ENCODE measurements at regions not wholly inside any gene's neighbourhood (a gene's known extent, or its start where the extent isn't known, plus 50 kb on each side); places are given as distances from the start of the nearest gene placed in this dataset.

DNA sequence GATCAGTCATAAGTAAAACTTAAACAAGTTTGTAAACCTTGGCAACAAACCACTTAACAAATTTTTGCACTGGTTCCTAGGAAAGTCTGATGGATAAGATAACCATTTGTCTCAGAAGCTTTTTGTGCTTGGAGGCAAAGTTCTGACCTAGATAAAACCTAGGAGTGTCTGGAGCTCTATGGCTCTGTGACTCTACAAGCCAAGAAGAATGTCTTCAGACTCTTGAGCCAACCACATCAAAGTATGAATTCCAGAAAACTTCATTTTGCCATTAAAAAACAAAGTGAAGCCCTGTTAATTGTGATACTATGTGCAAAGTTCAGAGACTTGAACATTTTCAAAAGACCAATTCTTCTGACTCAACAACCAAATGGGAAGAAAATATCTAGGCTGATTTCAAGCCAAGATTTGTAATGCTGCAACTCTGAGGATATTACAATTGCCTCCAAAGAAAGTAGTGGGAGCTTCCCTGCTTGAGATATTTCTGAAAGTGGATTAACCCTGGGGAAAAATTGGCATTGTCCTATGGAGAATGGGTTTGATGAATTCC is 158.1 kb upstream of the FOXQ1 start:
- ATAC-seq (no peak), DNase-seq (ENCODE audit: low read depth, low spot score) (no peak)
- Histone ChIP-seq H3K79me2 (ENCODE audit: insufficient read depth, low read length) (no peaks in the 10 kb centered on the region), H3K27ac (ENCODE audit: low read depth, low read length) (no peak overlapping the region), H3K9ac (ENCODE audit: low read length) (no peak overlapping the region), H3K4me1 (ENCODE audit: control insufficient read depth in 1 of 2, insufficient read depth in 2 of 2, low read length in 2 of 2) (no peaks in the 10 kb centered on the region), H3K9me2 (ENCODE audit: insufficient read depth) (no peaks in the 10 kb centered on the region), H3K9me3 (ENCODE audit: control insufficient read depth in 1 of 2, insufficient read depth in 1 of 2, low read depth in 1 of 2, low read length in 2 of 2) (no peaks in the 10 kb centered on the region), H3K4me3 (replicated peaks in 1 of 2; ENCODE audit: low read depth in 1 of 2, low read length in 2 of 2) (no peak overlapping the region), H3K4me2 (ENCODE audit: low read length) (no peak overlapping the region), H3K36me3 (ENCODE audit: control insufficient read depth in 1 of 2, insufficient read depth in 2 of 2, low read length in 2 of 2) (no peaks in the 10 kb centered on the region), H2AFZ (ENCODE audit: low read depth, low read length, poor library complexity, severe bottlenecking) (no peak overlapping the region), H4K20me1 (ENCODE audit: insufficient read depth) (no peaks in the 10 kb centered on the region), H3K27me3 (ENCODE audit: insufficient read depth, low read length) (0 out of 2 replicates have a peak, but pooled peaks cover 3% of the 10 kb centered on the region)
- TF ChIP-seq EZH2phosphoT487 (IDR thresholded peaks at IDR 0.05; ENCODE audit: borderline replicate concordance) (no peak), ZNF274 (IDR thresholded peaks at IDR 0.05; ENCODE audit: low read depth, low read length) (no peak), EZH2 (IDR thresholded peaks at IDR 0.05) (no peak), ZBTB33 (IDR thresholded peaks at IDR 0.05; ENCODE audit: extremely low read depth, insufficient replicate concordance, low read length) (no peak), ZFX (IDR thresholded peaks at IDR 0.05) (no peak), SP1 (IDR thresholded peaks at IDR 0.05; ENCODE audit: low read depth) (no peak), RAD21 (IDR thresholded peaks at IDR 0.05; ENCODE audit: low read depth) (no peak), ATF3 (IDR thresholded peaks at IDR 0.05) (no peak), SIN3A (IDR thresholded peaks at IDR 0.05; ENCODE audit: low read depth) (no peak), TCF7L2 (IDR thresholded peaks at IDR 0.05; ENCODE audit: borderline replicate concordance, extremely low read depth, insufficient read depth, insufficient read length) (no peak), JUND (IDR thresholded peaks at IDR 0.05) (no peak), EGR1 (IDR thresholded peaks at IDR 0.05; ENCODE audit: low read depth) (no peak)
- ChIA-PET POLR2A (no interaction called here), RAD21 (ENCODE audit: low non-redundant PET in 1 of 2, low total read pairs in 2 of 2, uncharacterized antibody in 2 of 2, unreplicated experiment in 2 of 2) (no interaction called here), CTCF (no interaction called here)
- BruUV-seq (replicated peaks): no TSS peak
- intact Hi-C loops (cut with micrococcal nuclease): no loop called here
